ENCODE measurements at regions not wholly inside any gene's neighbourhood (a gene's known extent, or its start where the extent isn't known, plus 50 kb on each side); places are given as distances from the start of the nearest gene placed in this dataset.

DNA sequence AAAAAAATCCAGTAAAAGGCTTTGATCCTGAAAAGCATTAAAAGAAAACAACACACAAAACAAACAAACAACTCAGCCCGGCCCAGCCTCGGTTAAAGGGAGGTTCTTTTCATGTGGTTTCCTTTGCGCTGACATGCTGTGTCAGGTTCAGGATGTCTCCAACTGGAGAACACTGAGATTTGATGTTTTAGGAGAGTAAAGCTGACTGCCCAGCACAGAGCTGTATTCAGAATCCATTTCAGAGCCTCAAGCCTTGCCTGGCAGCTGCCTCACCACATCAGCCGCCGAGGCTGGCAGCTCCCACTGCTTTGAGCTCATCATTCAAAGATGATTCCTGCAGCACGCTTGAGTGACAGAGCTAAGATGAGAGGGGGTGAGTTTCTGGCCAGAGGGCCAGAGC, 205.8 kb upstream of the LYZL1 start:
- Histone ChIP-seq H4K20me1 (ENCODE audit: insufficient read depth, low read length) (no peaks in the 10 kb centered on the region), H3K36me3 (replicated peaks in 1 of 2; ENCODE audit: control insufficient read depth in 1 of 2, insufficient read depth in 2 of 2, low read length in 2 of 2) (no peaks in the 10 kb centered on the region), H3K9me3 (replicated peaks in 1 of 2; ENCODE audit: control insufficient read depth in 1 of 2, insufficient read depth in 1 of 2, low read length in 2 of 2) (no peaks in the 10 kb centered on the region), H3K4me3 (replicated peaks in 1 of 3; ENCODE audit: low read depth in 2 of 3, low read length in 3 of 3) (no peak overlapping the region), H3K4me1 (ENCODE audit: control insufficient read depth in 1 of 2, insufficient read depth in 2 of 2, low read length in 2 of 2) (no peaks in the 10 kb centered on the region), H2AFZ (ENCODE audit: insufficient read depth, low read depth, low read length, poor library complexity, severe bottlenecking) (no peak overlapping the region), H3K4me2 (replicated peaks; ENCODE audit: extremely low read depth, low read length, poor library complexity, severe bottlenecking) (no peak overlapping the region), H3K27ac (ENCODE audit: low read depth in 1 of 2, low read length in 2 of 2) (no peak overlapping the region), H3K27me3 (ENCODE audit: control insufficient read depth in 2 of 2, insufficient read depth in 2 of 2, low read length in 2 of 2) (no peaks in the 10 kb centered on the region), H3K9ac (ENCODE audit: insufficient read depth, low read length, poor library complexity, severe bottlenecking) (no peak overlapping the region), H3K79me2 (ENCODE audit: insufficient read depth, low read length) (no peaks in the 10 kb centered on the region)
- no peaks in the 10 kb centered on the region for H3K4me1 Mint-ChIP-seq
- WGBS (ENCODE audit: insufficient coverage) = no CpG with 5 or more reads among the region's 6 CpGs
- H3K9me3 Mint-ChIP-seq = peaks cover 0 to 3% (median 1%) of the 10 kb centered on the region in 7 donors
- no peaks in the 10 kb centered on the region for H3K36me3 Mint-ChIP-seq
- no peak overlapping the region for H3K27ac Mint-ChIP-seq
- H3K27me3 Mint-ChIP-seq (ENCODE audit: low read depth in 3 of 3) = peaks cover 0 to 4% (median 3%) of the 10 kb centered on the region in 3 donors
- no peak for DNase-seq
- intact Hi-C loops (cut with micrococcal nuclease) = no loop called here
- no peak overlapping the region for H3K4me3 Mint-ChIP-seq
- TF ChIP-seq, protein P1, sequence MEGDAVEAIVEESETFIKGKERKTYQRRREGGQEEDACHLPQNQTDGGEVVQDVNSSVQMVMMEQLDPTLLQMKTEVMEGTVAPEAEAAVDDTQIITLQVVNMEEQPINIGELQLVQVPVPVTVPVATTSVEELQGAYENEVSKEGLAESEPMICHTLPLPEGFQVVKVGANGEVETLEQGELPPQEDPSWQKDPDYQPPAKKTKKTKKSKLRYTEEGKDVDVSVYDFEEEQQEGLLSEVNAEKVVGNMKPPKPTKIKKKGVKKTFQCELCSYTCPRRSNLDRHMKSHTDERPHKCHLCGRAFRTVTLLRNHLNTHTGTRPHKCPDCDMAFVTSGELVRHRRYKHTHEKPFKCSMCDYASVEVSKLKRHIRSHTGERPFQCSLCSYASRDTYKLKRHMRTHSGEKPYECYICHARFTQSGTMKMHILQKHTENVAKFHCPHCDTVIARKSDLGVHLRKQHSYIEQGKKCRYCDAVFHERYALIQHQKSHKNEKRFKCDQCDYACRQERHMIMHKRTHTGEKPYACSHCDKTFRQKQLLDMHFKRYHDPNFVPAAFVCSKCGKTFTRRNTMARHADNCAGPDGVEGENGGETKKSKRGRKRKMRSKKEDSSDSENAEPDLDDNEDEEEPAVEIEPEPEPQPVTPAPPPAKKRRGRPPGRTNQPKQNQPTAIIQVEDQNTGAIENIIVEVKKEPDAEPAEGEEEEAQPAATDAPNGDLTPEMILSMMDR (IDR thresholded peaks at IDR 0.05) = no peak

DNA sequence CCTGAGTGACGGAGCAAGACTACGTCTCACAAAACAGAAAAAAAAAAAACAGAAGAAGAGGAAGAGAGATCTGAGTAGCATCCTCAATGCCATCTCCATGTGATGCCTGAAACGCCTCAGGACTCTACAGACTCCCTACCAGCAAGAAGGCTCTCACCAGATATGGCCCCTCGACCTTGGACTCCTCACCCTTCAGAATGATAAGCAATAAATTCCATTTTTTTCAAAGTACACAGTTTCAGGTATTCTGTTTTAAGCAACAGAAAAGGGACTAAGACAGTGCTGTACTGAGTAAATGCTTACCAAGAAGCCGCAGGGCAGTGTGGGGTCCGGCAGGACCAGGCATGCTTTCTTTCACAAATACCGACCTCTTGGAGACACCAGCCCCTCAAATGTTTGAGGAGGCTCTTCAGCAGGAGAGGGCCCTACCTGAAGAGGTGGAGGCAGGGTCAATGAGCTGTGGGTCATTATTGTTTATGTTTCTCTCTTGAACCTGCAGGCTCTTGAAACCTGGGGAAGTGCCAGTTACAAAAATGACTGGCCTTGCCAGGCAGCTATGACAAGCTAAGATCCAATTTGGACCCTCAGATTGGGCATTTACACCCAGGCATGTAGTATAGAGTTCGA, 204.1 kb upstream of the LYZL1 start:
- TF ChIP-seq, protein P1 (IDR thresholded peaks at IDR 0.05) = no peak
- Histone ChIP-seq H3K9ac (ENCODE audit: insufficient read depth, low read length, poor library complexity, severe bottlenecking) (no peak overlapping the region), H3K4me2 (replicated peaks; ENCODE audit: extremely low read depth, low read length, poor library complexity, severe bottlenecking) (no peak overlapping the region), H3K36me3 (replicated peaks in 1 of 2; ENCODE audit: control insufficient read depth in 1 of 2, insufficient read depth in 2 of 2, low read length in 2 of 2) (no peaks in the 10 kb centered on the region), H2AFZ (ENCODE audit: insufficient read depth, low read depth, low read length, poor library complexity, severe bottlenecking) (no peak overlapping the region), H3K9me3 (replicated peaks in 1 of 2; ENCODE audit: control insufficient read depth in 1 of 2, insufficient read depth in 1 of 2, low read length in 2 of 2) (no peaks in the 10 kb centered on the region), H3K4me3 (replicated peaks in 1 of 3; ENCODE audit: low read depth in 2 of 3, low read length in 3 of 3) (no peak overlapping the region), H3K4me1 (ENCODE audit: control insufficient read depth in 1 of 2, insufficient read depth in 2 of 2, low read length in 2 of 2) (no peaks in the 10 kb centered on the region), H3K79me2 (ENCODE audit: insufficient read depth, low read length) (no peaks in the 10 kb centered on the region), H3K27ac (ENCODE audit: low read depth in 1 of 2, low read length in 2 of 2) (no peak overlapping the region), H3K27me3 (ENCODE audit: control insufficient read depth in 2 of 2, insufficient read depth in 2 of 2, low read length in 2 of 2) (no peaks in the 10 kb centered on the region), H4K20me1 (ENCODE audit: insufficient read depth, low read length) (no peaks in the 10 kb centered on the region)
- 100% methylated on average over 2 of the region's 8 CpGs for WGBS (ENCODE audit: insufficient coverage)
- Mint-ChIP-seq H3K36me3 (no peaks in the 10 kb centered on the region), H3K4me3 (no peak overlapping the region), H3K4me1 (no peaks in the 10 kb centered on the region), H3K27me3 (ENCODE audit: low read depth in 3 of 3) (peaks cover 1 to 5% (median 2%) of the 10 kb centered on the region in 3 donors), H3K9me3 (peaks cover 0 to 3% (median 2%) of the 10 kb centered on the region in 7 donors), H3K27ac (no peak overlapping the region)
- intact Hi-C loops (cut with micrococcal nuclease) = no loop called here
- DNase-seq = no peak
